Progenitor cell of endocrine pancreas (in vitro differentiated cells): ENCODE measurements at regions not wholly inside any gene's neighbourhood (a gene's known extent, or its start where the extent isn't known, plus 50 kb on each side); places are given as distances from the start of the nearest gene placed in this dataset.

Experiments
- DNase-seq: peaks from one replicate; pipeline ENCODE4 v3.0.0; 2021; ENCODE audit warnings: low spot score; ENCODE audit not compliant: unreplicated experiment
- H3K27ac Mint-ChIP-seq: 2 replicates; pipeline ENCODE4 v1.8.0; 2021; ENCODE audit warnings: mild to moderate bottlenecking, moderate library complexity, mixed read lengths
- H3K27me3 Mint-ChIP-seq: 2 replicates; pipeline ENCODE4 v1.8.0; 2021; ENCODE audit warnings: mixed read lengths
- H3K36me3 Mint-ChIP-seq: 2 replicates; pipeline ENCODE4 v1.8.0; 2022; ENCODE audit warnings: mixed read lengths; ENCODE audit not compliant: insufficient read depth
- H3K4me1 Mint-ChIP-seq: 2 replicates; pipeline ENCODE4 v1.8.0; 2021; ENCODE audit warnings: low read depth, mixed read lengths
- H3K4me3 Mint-ChIP-seq: 2 replicates; pipeline ENCODE4 v1.8.0; 2021; ENCODE audit warnings: low read depth, mild to moderate bottlenecking, moderate library complexity, mixed read lengths
- H3K9me3 Mint-ChIP-seq: 2 replicates; pipeline ENCODE4 v1.8.0; 2021; ENCODE audit warnings: low read depth, mixed read lengths
- CTCF ChIP-seq: fragments of 200-600 bp; sonication (generic); IDR thresholded peaks from one replicate; pipeline ENCODE4 v1.5.0; 2021; ENCODE audit warnings: antibody characterized with exemption, mild to moderate bottlenecking; ENCODE audit not compliant: unreplicated experiment

- H3K27me3 Mint-ChIP-seq = no peaks in the 10 kb centered on the region
- no peaks in the 10 kb centered on the region for H3K4me1 Mint-ChIP-seq
- DNase-seq = no peak
- no peak for TF ChIP-seq CTCF
- no peak overlapping the region for H3K4me3 Mint-ChIP-seq
- H3K36me3 Mint-ChIP-seq = no peaks in the 10 kb centered on the region
- no peak overlapping the region for H3K27ac Mint-ChIP-seq
- H3K9me3 Mint-ChIP-seq = no peaks in the 10 kb centered on the region
These were observed 113.4 kb upstream of the CDH8 start for GRCh38 chr16:62149631-62150030.

DNA sequence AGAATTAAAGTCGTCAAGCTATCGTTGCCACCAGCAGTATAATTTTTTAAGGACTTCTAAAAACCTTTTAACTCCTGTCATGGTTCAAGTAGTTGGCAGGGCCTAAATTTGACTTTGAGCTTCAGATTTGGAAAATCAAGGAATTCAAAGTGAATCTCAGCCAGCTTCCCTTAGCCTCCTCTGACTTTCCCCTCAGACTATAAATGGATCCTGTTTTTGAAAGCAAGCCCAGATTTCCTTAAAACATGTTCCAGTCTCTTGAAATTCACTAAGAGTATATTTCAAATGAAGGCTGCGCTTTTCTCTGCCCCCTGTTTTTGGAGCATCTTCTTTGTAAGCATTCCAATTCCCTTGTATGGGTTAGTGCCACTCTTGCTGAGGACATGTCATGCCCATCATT lies 101.8 kb upstream of the CDH8 start:
- TF ChIP-seq CTCF = no peak
- no peak for DNase-seq
- H3K27ac Mint-ChIP-seq = no peak overlapping the region

DNA sequence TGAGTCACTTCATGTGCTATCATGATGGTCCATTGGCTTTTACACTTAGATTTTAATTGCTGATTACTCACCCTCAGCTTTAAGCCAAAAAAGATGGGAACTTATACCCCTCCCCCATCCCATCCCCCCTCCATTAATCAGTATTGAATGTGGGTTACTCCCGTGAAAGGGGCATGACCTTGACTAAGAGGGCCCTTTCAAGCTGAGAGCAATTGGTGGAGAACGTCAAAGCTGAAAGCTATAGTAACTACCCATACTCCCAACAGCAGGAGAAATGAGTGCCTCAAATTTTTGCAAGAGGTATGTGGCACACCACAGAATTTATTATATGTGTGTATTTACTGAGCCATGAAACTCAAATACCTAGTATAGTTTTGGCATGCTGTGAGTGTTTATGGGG lies 99.7 kb upstream of the CDH8 start:
- no peak for TF ChIP-seq CTCF
- no peaks in the 10 kb centered on the region for H3K4me1 Mint-ChIP-seq
- H3K9me3 Mint-ChIP-seq = peaks cover 11% of the 10 kb centered on the region
- no peak overlapping the region for H3K27ac Mint-ChIP-seq
- no peak overlapping the region for H3K4me3 Mint-ChIP-seq
- no peak for DNase-seq
- no peaks in the 10 kb centered on the region for H3K27me3 Mint-ChIP-seq
- no peaks in the 10 kb centered on the region for H3K36me3 Mint-ChIP-seq

More for the DNA sequence above, 101.8 kb upstream of the CDH8 start:
- Mint-ChIP-seq H3K9me3 (peaks cover 11% of the 10 kb centered on the region), H3K27me3 (no peaks in the 10 kb centered on the region), H3K36me3 (no peaks in the 10 kb centered on the region), H3K4me1 (no peaks in the 10 kb centered on the region), H3K4me3 (no peak overlapping the region)

DNA sequence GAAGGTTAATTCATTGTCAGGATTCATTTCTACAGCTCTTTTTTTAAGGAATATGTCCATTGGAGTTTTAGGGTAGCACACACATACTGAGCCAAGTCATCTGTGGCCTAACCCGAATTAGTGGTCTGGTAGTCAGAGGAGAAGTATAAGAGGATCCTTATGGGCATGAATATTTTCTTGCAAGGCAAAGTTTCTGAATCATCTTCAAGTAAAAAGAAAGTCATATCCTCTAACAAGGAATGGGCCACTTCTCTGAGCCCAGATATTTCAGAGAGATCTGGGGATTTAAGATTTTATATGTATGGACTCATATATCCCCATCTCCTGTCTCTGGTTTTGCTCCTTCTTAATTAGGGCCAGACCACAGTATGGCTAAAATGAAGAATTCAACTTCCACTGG lies 99.2 kb upstream of the CDH8 start:
- H3K36me3 Mint-ChIP-seq = no peaks in the 10 kb centered on the region

DNA sequence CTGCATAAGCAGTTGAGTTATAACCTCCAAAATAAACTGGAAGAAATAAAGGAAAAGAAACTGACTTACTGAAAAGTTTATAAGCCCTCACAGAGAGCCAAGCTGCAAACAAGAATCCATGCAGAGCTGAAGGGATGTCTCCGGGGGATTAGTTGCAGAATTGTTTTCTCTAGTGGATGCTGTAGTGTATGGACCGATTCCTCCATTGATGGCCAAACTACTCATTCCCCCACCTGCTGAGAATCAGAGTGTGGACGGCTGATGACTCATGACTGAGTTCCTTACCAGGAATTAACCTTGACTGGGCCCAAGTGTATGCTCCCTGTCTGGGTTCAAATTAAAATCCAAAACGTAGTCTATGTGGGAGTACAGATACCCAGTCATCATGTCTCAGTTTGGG lies 93.9 kb upstream of the CDH8 start:
- Mint-ChIP-seq H3K36me3 (no peaks in the 10 kb centered on the region), H3K9me3 (peaks cover 11% of the 10 kb centered on the region), H3K27me3 (peaks cover 6% of the 10 kb centered on the region), H3K4me3 (no peak overlapping the region), H3K4me1 (peaks cover 2% of the 10 kb centered on the region), H3K27ac (no peak overlapping the region)
- DNase-seq = no peak
- no peak for TF ChIP-seq CTCF

More for the DNA sequence above, 99.2 kb upstream of the CDH8 start:
- H3K9me3 Mint-ChIP-seq = peaks cover 11% of the 10 kb centered on the region
- no peak overlapping the region for H3K27ac Mint-ChIP-seq
- no peak for TF ChIP-seq CTCF
- no peaks in the 10 kb centered on the region for H3K27me3 Mint-ChIP-seq
- H3K4me1 Mint-ChIP-seq = no peaks in the 10 kb centered on the region
- no peak overlapping the region for H3K4me3 Mint-ChIP-seq
- no peak for DNase-seq

DNA sequence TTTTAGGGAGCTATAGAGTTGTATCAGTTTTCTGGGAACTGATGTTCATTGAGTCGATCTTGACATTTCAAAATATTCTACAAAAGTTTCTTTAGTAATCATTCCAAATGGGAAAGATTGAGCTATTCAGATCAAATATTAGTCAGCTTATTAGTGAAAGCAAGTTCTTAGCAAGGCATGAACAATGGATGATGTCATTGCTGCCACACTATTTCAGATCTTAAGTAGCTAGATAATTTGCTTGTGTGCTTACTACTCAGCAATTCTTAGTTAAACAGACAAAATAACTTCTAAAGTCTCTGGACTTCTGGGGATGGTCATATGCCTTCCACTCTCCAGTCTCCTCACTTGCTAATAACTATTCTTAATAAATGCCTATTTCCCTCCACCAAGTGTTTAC lies 69.0 kb upstream of the CDH8 start:
- no peak for DNase-seq
- no peak overlapping the region for H3K27ac Mint-ChIP-seq
- H3K4me1 Mint-ChIP-seq = no peaks in the 10 kb centered on the region
- H3K36me3 Mint-ChIP-seq = no peaks in the 10 kb centered on the region
- no peak for TF ChIP-seq CTCF
- no peaks in the 10 kb centered on the region for H3K27me3 Mint-ChIP-seq
- no peak overlapping the region for H3K4me3 Mint-ChIP-seq
- peaks cover 7% of the 10 kb centered on the region for H3K9me3 Mint-ChIP-seq
